ENCODE measurements at regions not wholly inside any gene's neighbourhood (a gene's known extent, or its start where the extent isn't known, plus 50 kb on each side); places are given as distances from the start of the nearest gene placed in this dataset.

DNA sequence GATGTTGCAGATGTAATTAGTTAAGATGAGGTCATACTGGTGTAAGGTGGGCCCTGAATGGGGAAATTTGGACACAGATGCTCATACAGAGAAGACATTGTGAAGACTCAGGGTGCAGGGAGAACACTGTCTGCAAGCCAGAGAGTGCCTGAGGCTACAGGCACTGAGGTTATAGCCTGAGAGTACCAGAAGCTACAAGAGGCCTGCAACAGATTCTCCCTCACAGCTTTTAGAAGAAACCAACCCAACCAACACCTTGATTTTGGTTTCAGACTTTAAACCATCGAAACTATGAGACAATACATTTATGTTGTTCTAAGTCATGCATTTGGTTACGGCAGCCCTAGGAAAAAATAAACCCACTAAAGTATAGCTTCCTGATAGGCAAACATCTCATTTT is 321.7 kb upstream of the USP25 start:
- TF ChIP-seq, protein P1, sequence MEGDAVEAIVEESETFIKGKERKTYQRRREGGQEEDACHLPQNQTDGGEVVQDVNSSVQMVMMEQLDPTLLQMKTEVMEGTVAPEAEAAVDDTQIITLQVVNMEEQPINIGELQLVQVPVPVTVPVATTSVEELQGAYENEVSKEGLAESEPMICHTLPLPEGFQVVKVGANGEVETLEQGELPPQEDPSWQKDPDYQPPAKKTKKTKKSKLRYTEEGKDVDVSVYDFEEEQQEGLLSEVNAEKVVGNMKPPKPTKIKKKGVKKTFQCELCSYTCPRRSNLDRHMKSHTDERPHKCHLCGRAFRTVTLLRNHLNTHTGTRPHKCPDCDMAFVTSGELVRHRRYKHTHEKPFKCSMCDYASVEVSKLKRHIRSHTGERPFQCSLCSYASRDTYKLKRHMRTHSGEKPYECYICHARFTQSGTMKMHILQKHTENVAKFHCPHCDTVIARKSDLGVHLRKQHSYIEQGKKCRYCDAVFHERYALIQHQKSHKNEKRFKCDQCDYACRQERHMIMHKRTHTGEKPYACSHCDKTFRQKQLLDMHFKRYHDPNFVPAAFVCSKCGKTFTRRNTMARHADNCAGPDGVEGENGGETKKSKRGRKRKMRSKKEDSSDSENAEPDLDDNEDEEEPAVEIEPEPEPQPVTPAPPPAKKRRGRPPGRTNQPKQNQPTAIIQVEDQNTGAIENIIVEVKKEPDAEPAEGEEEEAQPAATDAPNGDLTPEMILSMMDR (IDR thresholded peaks at IDR 0.05): no peak
- TF ChIP-seq POLR2AphosphoS5 (IDR thresholded peaks at IDR 0.05; ENCODE audit: low read depth, low read length) (no peak), TCF7L2 (IDR thresholded peaks at IDR 0.05; ENCODE audit: low read depth, low read length) (no peak)

Measured in Panc1 (cell line).